ENCODE measurements at regions not wholly inside any gene's neighbourhood (a gene's known extent, or its start where the extent isn't known, plus 50 kb on each side); places are given as distances from the start of the nearest gene placed in this dataset.

DNA sequence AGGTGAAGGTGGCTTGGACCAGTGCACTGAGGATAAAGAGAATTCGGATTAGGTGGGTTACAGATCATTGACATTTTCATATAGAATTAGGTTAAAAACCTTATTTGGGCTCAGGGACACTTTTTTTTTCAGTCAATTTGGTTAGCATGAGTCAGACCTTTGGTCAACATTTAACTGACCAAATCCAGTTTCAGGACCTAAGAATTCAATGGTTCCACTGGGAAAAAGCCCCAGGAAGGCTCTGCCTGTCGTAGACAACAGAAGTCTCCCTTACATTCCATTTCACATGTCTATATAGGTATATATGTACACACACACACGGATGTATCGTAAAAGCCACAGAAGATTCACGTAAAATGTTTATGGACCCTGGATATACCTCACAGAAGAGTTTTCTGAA, 184.2 kb upstream of the RREB1 start:
- TF ChIP-seq CTCF (IDR thresholded peaks at IDR 0.05; ENCODE audit: low read length), result no peak
- TF ChIP-seq EZH2 (IDR thresholded peaks at IDR 0.05; ENCODE audit: borderline replicate concordance, low read length), result no peak
